ENCODE measurements at regions not wholly inside any gene's neighbourhood (a gene's known extent, or its start where the extent isn't known, plus 50 kb on each side); places are given as distances from the start of the nearest gene placed in this dataset.
A peak's percentile ranks its signal among the peaks of the same experiment; 100 is the strongest.

DNA sequence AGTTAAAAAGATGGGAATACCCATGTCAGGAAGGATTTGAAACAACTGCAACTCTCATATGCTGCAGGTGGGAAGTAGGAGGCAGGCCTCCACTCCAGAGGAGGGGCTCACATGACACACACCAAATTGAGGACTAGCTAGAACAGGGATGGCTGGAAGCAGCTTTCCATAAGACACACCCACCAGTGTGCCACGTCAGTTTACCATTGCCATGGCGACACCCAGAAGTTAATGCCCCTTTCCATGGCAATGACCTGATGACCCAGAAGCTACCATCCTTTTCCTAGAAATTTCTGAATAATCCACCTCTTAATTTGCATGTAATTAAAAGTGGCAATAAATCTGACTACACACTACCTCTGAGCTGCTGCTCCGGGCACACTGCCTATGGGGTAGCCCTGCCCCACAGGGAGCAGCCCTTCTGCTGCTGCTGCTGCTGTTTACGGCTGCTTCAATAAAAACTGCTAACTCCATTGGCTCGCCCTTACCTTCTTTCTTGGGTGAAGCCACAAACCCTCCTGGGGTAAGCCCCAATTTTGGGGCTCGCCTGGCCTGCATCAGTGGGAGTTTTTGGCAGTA, 89.4 kb downstream of the RRM2 start:
- Mint-ChIP-seq H3K4me3 (no peak overlapping the region), H3K27ac (no peak overlapping the region), H3K9me3 (no peaks in the 10 kb centered on the region), H3K4me1 (ENCODE audit: low read depth) (no peaks in the 10 kb centered on the region), H3K36me3 (ENCODE audit: low read depth) (peaks cover 4% of the 10 kb centered on the region), H3K27me3 (ENCODE audit: low read depth) (no peaks in the 10 kb centered on the region)

DNA sequence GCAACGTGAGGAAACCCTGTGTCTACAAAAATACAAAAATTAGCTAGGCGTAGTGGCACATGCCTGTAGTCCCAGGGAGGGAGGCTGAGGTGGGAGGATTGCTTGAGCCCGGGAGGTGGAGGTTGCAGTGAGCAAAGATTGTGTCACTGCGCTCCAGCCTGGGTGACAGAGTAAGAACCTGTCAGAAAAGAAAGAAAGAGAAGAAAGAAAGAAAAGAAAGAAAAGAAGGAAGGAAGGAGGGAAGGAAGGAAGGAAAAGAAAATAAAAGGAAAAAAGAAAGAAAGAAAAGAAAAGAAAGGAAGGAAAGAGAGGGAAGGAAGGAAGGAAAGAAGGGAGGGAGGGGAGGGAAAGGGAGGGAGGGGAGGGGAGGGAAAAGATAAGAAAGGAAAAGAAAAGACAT, 89.9 kb upstream of the HPCAL1 start:
- peak overlapping the region; percentile 1 for H3K27ac Mint-ChIP-seq
- H3K4me3 Mint-ChIP-seq = no peak overlapping the region

DNA sequence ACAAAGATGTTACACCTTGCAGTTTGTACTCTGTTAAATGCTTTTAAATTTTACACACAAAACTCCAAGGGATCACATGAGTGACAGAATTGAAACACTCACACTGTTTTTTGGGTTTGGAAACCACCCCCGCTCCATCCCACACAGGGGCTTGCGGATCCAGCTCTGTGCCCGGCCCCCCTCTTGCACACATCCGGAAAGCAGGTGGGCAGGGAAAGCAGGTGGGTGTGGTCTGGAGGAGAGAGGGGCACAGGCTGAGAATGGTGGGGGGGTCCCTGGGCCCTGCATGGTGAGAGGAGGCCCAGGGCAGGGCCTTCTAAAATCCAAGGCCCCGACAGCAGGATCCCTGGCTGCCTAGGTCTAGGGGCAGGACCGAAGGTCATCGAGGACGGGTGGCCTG, 88.5 kb upstream of the HPCAL1 start:
- H3K9me3 Mint-ChIP-seq = no peaks in the 10 kb centered on the region
- H3K27ac Mint-ChIP-seq = no peak overlapping the region
- no peak overlapping the region for H3K4me3 Mint-ChIP-seq
- no peaks in the 10 kb centered on the region for H3K27me3 Mint-ChIP-seq (ENCODE audit: low read depth)
- peaks cover 4% of the 10 kb centered on the region for H3K36me3 Mint-ChIP-seq (ENCODE audit: low read depth)
- H3K4me1 Mint-ChIP-seq (ENCODE audit: low read depth) = no peaks in the 10 kb centered on the region

More for the DNA sequence above, 89.9 kb upstream of the HPCAL1 start:
- Mint-ChIP-seq H3K27me3 (ENCODE audit: low read depth) (no peaks in the 10 kb centered on the region), H3K4me1 (ENCODE audit: low read depth) (no peaks in the 10 kb centered on the region), H3K36me3 (ENCODE audit: low read depth) (peaks cover 4% of the 10 kb centered on the region), H3K9me3 (no peaks in the 10 kb centered on the region)

DNA sequence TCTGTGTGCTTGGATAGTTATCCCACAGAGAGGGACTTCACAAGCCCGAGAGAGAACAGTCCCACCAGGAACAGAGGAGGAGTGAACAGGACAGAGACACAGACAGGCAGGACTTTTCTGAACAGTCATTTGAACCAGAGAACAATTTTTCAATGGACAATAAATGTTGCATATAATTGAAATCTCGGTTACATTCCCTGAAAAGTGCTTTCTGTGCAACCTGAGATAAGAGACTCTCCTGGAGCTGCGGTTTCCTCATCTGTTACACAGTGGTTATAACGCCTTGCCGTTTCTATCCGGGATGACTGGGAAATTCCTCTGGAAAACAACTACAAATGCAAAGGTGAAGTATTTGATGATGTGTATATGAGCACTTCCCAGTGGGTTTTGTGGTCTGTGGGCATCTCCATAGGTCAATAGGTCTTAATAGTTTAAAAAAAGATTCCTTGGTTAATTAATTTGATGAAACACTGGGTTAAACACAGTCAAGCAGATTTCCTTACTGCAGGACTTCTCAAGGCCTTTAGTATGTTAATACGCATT, 87.2 kb upstream of the HPCAL1 start:
- no peak overlapping the region for H3K27ac Mint-ChIP-seq
- peaks cover 3% of the 10 kb centered on the region for H3K36me3 Mint-ChIP-seq (ENCODE audit: low read depth)
- H3K27me3 Mint-ChIP-seq (ENCODE audit: low read depth) = no peaks in the 10 kb centered on the region
- H3K4me3 Mint-ChIP-seq = no peak overlapping the region
- no peaks in the 10 kb centered on the region for H3K4me1 Mint-ChIP-seq (ENCODE audit: low read depth)
- H3K9me3 Mint-ChIP-seq = no peaks in the 10 kb centered on the region

DNA sequence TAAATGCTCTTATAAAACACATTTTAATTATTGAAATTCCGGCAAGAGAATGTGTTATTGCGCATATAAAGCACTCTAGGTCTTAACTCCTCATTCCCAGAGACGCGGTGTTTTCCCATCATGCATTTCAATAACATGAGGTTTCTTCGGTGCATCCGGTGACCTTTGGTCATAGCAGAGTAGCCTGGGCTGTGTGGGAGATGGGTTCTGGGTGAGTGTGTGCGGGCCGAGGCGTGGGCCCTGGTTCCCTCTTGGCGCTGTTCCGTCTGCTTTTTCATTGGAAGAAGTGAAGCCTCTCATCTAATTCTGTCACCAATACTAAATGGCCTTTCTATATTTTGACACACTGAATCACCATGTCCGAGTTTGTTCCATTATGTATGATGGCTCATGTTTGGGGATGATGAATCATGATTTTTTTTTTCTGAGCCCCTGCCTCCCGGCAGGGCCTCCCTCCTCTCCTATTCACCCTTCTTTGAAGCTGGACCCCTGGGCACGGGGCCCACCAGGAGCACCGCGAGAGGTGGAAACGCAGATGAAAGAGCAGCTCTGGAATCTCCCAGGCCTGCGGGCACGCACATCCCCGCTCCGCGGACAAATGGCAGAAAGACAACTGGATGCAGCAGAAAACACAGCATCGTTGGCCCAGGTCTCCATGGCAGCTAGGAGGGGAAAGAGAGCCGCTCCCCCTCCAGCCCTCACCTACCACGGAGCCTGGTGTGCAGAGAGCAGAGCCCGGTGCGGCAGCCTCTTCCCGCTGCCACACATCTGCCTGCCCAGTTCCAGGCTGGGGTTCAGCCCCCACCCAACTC, 85.8 kb upstream of the HPCAL1 start:
- no peak overlapping the region for H3K4me3 Mint-ChIP-seq
- H3K36me3 Mint-ChIP-seq (ENCODE audit: low read depth) = no peaks in the 10 kb centered on the region
- no peak overlapping the region for H3K27ac Mint-ChIP-seq
- no peaks in the 10 kb centered on the region for H3K27me3 Mint-ChIP-seq (ENCODE audit: low read depth)
- no peaks in the 10 kb centered on the region for H3K9me3 Mint-ChIP-seq
- no peaks in the 10 kb centered on the region for H3K4me1 Mint-ChIP-seq (ENCODE audit: low read depth)

DNA sequence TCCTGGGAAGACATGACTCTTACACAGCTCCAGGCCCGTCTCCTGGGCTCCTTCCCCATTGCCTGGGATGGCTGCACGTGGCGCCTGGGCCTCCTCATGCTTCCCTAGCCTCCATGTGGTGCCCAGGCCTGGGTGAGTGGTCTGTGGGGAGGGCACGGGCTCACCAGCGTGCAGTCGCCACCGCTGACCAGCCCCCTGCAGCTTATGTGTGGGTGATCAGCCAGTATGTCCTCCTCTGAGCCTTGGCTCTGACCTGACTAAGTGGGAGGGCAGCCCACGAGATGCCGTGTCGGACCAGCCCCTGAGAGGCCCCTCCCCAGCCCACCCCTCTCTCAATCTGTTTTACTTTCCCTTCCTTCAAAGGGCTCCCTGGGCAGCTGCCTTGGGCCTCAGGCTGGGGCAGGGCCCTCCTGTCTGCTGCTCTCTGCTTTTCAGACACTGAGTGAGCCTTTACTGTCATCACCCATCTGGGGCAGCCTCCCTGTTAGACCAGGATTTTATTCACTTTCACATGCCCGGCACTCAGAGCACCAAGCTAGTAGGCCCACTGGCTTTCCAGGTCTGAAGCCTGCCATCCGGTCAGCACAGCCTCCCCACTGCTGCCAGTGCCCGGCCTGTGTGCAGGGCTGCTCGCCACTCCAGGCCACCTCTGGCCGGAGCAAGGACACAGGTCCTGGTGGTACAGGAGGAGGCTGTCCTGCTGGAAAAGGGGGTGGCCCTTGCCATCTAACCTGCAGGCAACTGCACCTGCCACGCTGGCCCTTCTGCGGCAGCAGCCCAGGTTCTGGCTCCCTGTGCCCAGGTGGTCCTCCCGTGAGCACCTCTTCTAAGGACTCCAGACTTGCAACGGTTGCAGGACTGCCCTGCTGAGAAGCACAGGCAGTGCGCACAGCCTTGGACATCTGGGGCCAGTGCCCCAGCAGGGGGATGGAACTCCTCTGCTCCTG, 84.9 kb upstream of the HPCAL1 start:
- Mint-ChIP-seq H3K4me3 (no peak overlapping the region), H3K27ac (no peak overlapping the region), H3K36me3 (ENCODE audit: low read depth) (no peaks in the 10 kb centered on the region)

DNA sequence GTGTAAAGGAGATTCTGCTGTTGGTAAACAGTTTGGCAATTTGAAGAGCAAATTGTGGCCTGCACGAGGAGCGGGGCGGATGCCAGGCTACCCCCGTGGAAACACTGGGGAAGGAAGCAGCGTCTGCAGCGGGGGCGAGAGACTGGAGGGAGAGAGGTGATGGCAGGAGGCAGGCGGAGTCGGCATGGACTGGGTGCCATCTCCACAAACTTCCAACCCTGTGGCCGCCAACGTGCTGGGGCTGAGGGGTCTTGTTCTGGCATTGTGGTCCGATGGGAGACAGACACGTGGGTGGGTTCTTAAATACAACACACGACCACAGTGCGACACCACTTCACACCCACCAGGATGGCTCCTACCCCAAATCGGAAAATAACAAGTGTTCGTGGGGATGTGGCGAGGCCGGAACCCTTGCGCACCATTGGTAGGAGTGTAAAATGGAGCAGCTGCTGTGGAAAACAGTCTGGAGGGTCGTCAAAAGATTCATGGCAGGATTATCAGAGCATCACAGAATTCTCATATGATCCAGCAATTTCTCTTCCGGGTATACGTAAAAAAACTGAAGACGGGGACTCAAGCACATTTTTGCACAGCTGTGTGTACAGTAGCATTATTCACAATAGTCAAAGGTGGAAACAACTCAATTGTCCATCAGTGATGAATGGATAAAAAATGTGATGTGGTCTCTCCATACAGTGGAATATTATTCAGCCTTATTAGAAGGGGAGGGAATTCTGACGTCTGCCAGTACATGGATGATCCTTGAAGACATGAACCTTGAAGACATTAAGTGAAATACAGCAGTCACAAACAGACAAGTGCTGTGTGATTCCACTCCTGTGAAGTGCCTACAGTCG, 82.4 kb upstream of the HPCAL1 start:
- Mint-ChIP-seq H3K36me3 (ENCODE audit: low read depth) (no peaks in the 10 kb centered on the region), H3K27me3 (ENCODE audit: low read depth) (no peaks in the 10 kb centered on the region), H3K27ac (no peak overlapping the region), H3K4me1 (ENCODE audit: low read depth) (no peaks in the 10 kb centered on the region), H3K4me3 (no peak overlapping the region), H3K9me3 (no peaks in the 10 kb centered on the region)

More for the DNA sequence above, 84.9 kb upstream of the HPCAL1 start:
- no peaks in the 10 kb centered on the region for H3K9me3 Mint-ChIP-seq
- H3K4me1 Mint-ChIP-seq (ENCODE audit: low read depth) = no peaks in the 10 kb centered on the region
- no peaks in the 10 kb centered on the region for H3K27me3 Mint-ChIP-seq (ENCODE audit: low read depth)

DNA sequence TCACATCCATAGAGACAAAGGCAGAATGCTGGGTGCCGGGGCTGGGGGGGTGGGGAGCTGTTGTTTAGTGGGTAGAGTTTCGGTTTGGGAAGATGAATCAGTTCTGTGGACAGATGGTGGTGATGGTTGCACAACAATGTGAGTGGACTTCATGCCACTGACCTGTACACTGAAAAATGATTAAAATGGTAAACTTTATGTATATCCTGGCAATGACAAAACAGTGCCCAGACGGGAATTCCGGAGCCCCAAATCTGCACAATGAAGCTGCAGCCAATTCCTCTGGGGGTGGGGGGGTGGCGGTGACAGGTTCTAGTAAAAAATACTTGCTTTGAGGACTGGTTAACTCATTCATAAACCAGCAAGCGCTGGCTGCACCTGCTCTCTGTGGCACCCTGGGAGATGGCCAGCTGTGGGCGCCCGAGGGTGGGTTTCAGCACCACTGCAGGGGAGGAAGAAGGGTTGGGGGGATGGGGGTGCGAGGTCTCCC, 81.8 kb upstream of the HPCAL1 start:
- Mint-ChIP-seq H3K4me3 (no peak overlapping the region), H3K9me3 (no peaks in the 10 kb centered on the region), H3K27ac (no peak overlapping the region), H3K4me1 (ENCODE audit: low read depth) (no peaks in the 10 kb centered on the region), H3K27me3 (ENCODE audit: low read depth) (no peaks in the 10 kb centered on the region), H3K36me3 (ENCODE audit: low read depth) (no peaks in the 10 kb centered on the region)

DNA sequence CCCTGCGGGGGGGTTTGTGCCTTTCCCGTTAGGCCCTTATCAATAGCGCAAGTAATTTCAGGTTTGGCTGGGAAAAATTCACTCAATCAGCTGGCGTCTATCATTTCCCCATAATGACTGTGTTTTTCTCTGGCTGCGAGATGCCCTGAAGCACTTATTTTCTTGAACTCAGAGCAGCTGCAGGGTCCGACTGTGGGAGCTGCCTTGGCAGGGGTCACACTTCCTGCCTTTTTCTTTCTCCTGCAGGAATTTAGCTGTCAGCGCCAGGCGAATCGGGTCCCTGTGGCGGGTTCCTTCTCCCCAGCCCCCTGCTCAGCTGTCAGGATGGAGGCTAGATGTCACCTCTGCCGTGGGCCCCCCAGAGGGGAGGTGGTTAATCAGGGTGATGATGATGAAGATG, 81.3 kb upstream of the HPCAL1 start:
- Mint-ChIP-seq H3K27me3 (ENCODE audit: low read depth) (no peaks in the 10 kb centered on the region), H3K9me3 (no peaks in the 10 kb centered on the region), H3K4me3 (no peak overlapping the region), H3K27ac (no peak overlapping the region), H3K4me1 (ENCODE audit: low read depth) (no peaks in the 10 kb centered on the region), H3K36me3 (ENCODE audit: low read depth) (no peaks in the 10 kb centered on the region)

DNA sequence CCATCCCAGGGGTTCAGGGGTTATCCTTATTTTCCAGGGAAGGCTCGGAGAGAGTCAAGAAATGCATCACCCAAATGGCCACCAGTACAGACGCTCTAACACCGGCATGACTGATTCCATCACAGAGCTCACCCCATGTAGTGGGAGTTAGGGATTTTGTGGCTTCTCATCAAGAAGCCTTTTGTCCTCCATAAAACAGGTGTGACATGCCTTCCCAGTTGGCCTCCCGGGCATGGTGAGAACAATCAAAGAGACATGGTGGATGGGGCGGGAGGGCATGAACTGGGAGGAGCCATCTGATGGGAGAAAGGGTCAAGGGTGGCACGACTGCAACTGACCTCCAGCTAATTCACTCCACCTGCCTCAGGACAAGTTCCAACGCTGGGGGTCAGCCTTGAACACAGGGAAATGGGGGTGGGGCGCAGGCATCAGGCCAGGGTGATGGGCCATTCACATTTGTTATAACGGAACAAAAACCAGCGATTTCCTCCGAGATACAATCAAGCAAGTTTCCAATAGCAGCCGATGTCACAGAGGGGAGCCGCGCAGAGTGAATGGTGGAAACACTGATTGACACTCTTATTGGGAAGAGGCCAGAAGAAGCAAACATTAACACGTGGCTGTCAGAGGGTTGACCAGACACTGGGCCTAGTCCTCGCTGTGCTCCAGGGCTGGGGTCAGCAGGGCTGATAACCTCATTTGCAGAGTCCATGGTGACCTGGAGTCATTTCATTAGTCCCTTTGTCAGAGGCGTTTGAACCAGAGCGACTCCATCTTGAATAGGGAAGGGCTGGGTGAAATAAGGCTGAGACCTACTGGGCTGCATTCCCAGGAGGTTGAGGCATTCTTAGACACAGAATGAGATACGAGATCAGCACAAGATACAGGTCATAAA, 80.5 kb upstream of the HPCAL1 start:
- Mint-ChIP-seq H3K4me3 (no peak overlapping the region), H3K27me3 (ENCODE audit: low read depth) (no peaks in the 10 kb centered on the region), H3K36me3 (ENCODE audit: low read depth) (no peaks in the 10 kb centered on the region), H3K4me1 (ENCODE audit: low read depth) (no peaks in the 10 kb centered on the region), H3K27ac (no peak overlapping the region), H3K9me3 (no peaks in the 10 kb centered on the region)

DNA sequence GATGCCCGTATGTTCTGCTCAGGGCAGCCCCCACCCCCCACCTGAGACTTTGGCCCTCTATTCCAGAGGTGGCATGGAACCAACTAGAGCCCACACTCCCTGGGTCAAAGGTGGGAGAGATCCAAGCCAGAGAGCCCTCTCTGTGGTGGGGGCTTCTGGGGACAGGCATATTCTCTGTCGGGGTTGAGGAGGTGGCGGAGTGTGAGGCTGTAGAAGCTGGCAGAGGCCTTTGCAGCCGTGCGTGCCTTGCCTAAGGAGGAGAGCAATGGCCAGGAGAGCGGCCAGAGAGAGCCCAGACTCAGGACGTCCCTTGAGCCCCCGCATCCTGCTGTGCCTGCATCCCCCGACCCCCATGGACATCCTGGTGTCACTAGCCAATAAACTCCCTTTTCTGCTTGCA, 79.2 kb upstream of the HPCAL1 start:
- Mint-ChIP-seq H3K27me3 (ENCODE audit: low read depth) (no peaks in the 10 kb centered on the region), H3K4me3 (no peak overlapping the region), H3K27ac (no peak overlapping the region), H3K4me1 (ENCODE audit: low read depth) (no peaks in the 10 kb centered on the region), H3K36me3 (ENCODE audit: low read depth) (no peaks in the 10 kb centered on the region), H3K9me3 (no peaks in the 10 kb centered on the region)

DNA sequence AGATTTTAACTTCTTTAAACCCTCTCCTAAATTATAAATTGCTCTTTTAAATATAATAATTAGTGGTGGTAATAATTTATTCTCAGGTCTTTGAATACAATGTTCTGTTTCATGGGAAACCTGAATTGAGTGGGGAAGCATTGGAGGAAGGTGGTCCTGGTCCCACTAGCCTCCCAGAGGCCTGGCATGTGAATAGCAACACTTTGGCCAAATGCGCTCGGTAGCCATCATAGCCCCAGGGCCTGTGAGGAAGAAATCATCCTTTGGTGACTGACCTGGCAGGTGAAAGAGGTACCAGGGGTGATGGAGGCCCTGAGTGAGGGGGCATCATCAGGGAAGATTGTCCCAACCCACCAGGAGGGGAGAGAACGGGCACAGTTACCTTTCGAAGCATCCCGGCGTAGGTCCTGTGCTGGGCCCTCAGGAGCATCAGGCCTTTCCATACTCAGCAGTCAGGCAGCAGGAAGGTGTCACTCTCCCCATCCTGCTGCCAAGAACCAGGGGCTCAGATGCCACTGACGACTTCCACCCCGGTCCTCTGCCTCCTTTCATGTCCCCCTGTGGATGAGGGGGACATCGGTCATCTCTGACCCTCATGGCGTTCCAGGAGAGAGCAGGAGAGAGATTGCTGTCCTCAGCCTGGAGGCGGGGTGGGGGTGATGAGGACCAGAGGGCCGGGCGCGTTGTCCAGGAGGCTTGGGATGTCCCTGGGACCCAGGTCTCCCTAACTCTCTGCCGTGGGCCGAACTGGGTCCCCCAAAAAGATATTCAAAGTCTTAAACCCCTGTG, 78.6 kb upstream of the HPCAL1 start:
- Mint-ChIP-seq H3K4me3 (no peak overlapping the region), H3K27ac (no peak overlapping the region), H3K27me3 (ENCODE audit: low read depth) (no peaks in the 10 kb centered on the region)

More for the DNA sequence above, 78.6 kb upstream of the HPCAL1 start:
- Mint-ChIP-seq H3K36me3 (ENCODE audit: low read depth) (no peaks in the 10 kb centered on the region), H3K4me1 (ENCODE audit: low read depth) (no peaks in the 10 kb centered on the region), H3K9me3 (no peaks in the 10 kb centered on the region)

All from T-helper 1 cell treated with Interleukin-12 subunit alpha and Interleukin-12 subunit beta and Interleukin-4 antibody, amounts not matched to agents 30 μg/mL and 1 μg/mL, for 36 hours (primary cell).